ENCODE measurements at regions not wholly inside any gene's neighbourhood (a gene's known extent, or its start where the extent isn't known, plus 50 kb on each side); places are given as distances from the start of the nearest gene placed in this dataset.

DNA sequence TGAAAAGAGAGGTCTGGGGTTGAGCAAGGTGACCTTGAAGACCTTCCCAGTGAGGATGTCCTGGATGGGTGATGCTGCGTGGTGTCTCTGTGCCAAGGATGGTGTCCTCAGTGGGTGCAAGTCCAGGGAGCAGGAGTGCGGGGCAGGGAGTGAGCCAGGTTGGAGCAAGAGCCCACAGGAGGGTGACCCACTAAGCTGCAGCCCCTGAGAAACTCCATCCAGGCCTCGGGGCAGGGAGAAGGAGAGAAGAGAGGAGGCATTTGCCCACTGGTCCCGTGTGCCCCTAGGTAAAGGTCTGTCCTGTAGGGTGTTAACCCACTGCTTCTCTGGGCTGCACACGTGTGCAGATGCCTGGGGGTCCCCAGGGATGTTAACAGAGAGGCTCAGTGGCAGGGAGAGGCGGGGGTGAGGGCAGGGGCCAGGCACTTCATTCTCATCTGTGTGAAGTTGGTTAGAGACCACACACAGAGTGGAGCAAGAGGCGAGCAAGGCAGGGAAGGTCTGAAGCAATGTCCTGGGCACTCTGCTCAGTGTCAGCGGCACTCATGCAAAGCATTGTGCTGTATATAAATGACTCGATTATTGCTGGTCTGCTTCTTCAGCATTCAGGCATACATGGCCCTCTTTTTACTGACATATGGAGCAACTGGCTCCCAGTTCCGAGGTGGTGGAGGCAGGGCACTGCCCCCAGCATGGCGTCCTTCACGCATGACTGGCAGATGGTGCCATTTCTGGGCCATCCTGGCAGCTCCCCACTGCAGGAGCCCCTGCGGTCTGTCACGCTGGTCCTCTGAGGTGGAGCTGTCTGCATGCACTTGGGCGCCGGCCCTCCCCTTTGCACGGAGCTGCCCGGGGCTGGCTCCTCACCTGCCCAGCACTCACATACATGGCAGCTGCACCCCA is 117.2 kb upstream of the HS6ST1 start:
- TF ChIP-seq, protein P1, sequence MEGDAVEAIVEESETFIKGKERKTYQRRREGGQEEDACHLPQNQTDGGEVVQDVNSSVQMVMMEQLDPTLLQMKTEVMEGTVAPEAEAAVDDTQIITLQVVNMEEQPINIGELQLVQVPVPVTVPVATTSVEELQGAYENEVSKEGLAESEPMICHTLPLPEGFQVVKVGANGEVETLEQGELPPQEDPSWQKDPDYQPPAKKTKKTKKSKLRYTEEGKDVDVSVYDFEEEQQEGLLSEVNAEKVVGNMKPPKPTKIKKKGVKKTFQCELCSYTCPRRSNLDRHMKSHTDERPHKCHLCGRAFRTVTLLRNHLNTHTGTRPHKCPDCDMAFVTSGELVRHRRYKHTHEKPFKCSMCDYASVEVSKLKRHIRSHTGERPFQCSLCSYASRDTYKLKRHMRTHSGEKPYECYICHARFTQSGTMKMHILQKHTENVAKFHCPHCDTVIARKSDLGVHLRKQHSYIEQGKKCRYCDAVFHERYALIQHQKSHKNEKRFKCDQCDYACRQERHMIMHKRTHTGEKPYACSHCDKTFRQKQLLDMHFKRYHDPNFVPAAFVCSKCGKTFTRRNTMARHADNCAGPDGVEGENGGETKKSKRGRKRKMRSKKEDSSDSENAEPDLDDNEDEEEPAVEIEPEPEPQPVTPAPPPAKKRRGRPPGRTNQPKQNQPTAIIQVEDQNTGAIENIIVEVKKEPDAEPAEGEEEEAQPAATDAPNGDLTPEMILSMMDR (IDR thresholded peaks at IDR 0.05; ENCODE audit: poor library complexity), result no peak
- TF ChIP-seq EZH2 (IDR thresholded peaks at IDR 0.05; ENCODE audit: borderline replicate concordance), result no peak
- no peak for TF ChIP-seq EZH2phosphoT487 (IDR thresholded peaks at IDR 0.05; ENCODE audit: low read depth, severe bottlenecking, unreplicated experiment)
